Loucy (cell line): ENCODE measurements at regions not wholly inside any gene's neighbourhood (a gene's known extent, or its start where the extent isn't known, plus 50 kb on each side); places are given as distances from the start of the nearest gene placed in this dataset.

Experiments
- EZH2phosphoT487 ChIP-seq: fragments of 200-600 bp; IDR thresholded peaks from 2 replicates; pipeline ENCODE4 v1.6.1; 2018; ENCODE audit warnings: antibody characterized with exemption, mild to moderate bottlenecking, moderate library complexity, borderline replicate concordance
- TF ChIP-seq, protein P1 (sequence below): fragments of 200-600 bp; sonication (generic); conservative IDR thresholded peaks from 2 replicates; pipeline ENCODE4 v1.5.1; 2014; ENCODE audit warnings: mild to moderate bottlenecking, antibody characterized with exemption, low read length

- TF ChIP-seq, protein P1, sequence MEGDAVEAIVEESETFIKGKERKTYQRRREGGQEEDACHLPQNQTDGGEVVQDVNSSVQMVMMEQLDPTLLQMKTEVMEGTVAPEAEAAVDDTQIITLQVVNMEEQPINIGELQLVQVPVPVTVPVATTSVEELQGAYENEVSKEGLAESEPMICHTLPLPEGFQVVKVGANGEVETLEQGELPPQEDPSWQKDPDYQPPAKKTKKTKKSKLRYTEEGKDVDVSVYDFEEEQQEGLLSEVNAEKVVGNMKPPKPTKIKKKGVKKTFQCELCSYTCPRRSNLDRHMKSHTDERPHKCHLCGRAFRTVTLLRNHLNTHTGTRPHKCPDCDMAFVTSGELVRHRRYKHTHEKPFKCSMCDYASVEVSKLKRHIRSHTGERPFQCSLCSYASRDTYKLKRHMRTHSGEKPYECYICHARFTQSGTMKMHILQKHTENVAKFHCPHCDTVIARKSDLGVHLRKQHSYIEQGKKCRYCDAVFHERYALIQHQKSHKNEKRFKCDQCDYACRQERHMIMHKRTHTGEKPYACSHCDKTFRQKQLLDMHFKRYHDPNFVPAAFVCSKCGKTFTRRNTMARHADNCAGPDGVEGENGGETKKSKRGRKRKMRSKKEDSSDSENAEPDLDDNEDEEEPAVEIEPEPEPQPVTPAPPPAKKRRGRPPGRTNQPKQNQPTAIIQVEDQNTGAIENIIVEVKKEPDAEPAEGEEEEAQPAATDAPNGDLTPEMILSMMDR: no peak
- no peak for TF ChIP-seq EZH2phosphoT487
Measured at GRCh38 chr16:87134628-87134995, 182.6 kb downstream of the C16orf95 start.
